HT-29 (cell line): ENCODE measurements at regions not wholly inside any gene's neighbourhood (a gene's known extent, or its start where the extent isn't known, plus 50 kb on each side); places are given as distances from the start of the nearest gene placed in this dataset.

Source experiments
- DNase-seq: peaks from one replicate; pipeline ENCODE4 v3.0.0-alpha.2; 2015; ENCODE audit warnings: low spot score

GRCh38 chr2:105455488-105456003, 56.7 kb upstream of the FHL2 start:
- DNase-seq: peak; percentile 97

DNA sequence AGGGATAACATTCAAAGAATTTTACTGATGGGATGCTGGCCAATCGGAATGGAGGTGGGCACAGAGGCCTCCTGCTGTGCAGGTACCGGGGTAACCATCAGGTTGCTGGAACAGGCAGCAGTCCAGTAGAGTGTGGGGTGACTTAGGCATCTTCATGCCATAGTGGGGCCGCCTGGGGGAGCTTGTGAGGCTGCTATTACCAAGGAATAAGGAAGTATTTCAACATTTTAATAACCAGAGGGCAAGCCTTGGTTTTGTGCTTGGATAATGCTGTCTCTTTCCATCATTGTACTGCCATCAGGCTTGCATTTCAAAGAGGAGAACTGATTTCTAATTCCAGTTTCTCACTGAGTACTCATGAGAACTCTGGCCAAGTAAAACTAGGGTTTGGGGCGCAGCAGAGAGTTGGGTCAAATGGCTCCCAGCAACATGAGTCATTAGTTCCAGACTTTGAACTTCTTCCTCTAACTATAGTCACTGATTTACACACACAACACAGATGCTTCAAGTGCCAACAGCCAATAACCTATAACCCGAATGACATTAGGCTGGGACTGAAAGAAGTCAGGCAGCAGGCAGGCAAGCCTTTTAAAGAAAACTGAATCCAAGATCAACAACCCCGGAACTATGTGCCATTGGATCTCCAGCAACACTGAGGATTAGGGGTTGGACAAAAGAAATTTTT, 56.1 kb upstream of the FHL2 start:
- DNase-seq: peak; percentile 96

DNA sequence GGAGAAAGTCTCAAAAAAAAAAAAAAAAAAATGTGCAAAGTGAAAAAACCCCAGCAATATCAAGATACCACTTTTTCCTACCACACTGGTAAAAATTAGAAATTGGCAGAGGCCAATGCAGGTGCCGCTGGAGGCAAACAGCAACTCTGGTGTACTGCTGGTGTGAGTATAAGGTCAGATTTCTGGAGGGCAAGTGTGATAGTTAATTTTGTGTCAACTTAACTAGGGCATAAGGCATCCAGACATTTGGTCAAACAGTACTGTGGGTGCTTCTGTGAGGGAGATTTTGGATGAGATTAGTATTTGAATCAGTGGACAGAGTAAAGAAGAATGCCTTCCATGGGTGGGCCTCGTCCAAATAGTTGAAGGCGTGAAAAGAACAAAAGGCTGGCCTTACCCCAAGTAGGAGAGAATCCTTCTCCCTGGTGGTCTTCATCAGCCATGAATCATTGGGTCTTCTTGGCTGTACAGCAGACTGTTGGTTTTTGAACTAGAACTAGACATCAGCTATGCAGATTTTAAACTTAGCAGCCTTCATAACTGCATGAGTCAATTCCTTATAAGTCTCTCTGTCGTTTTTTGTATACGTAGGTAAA, 52.8 kb upstream of the FHL2 start:
- DNase-seq: no peak

DNA sequence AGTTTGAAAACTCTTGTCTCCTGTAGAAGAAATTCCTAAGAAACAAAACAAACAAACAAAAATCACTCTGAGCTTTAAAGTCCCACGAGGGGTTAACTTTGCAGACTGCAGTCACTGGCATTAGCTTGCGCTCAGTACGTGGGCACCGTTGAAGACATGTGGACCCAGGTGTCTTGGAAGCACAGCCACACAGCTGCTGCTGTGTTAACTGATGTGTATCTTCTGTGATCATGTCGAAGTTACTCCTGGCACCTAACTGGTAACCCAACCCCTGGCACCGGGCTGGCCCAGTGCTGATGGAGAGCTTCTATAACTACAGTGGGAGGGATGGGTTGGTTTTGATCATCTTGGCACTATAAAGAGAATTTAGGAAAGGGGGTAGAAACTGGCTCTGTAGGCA, 51.6 kb upstream of the FHL2 start:
- no peak for DNase-seq

DNA sequence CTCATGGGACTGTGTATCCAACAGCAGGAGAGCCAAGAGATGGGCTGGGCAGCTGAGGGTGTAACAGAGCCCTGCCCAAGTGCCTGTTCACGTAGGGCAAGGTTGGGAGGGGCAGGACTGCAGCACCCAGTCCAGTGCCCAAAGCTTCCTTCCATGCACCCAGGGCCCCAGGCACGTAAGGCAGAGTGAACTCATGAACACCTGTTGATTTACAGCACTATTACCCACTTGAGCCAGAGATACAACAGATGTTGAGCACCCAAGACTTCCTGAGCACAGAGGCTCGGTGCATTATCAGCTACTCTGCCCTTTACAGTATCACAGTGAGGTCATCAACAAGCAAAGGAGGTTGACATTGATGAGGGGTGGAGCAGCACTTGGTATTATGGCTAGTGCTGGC, 50.2 kb upstream of the FHL2 start:
- peak; percentile 58 for DNase-seq
